ENCODE measurements at regions not wholly inside any gene's neighbourhood (a gene's known extent, or its start where the extent isn't known, plus 50 kb on each side); places are given as distances from the start of the nearest gene placed in this dataset.

GRCh38 chr1:5752746-5753548 lies 239.3 kb downstream of the NPHP4 start:
- DNase-seq: no peak
- in situ Hi-C loops (cut with MboI; ENCODE audit: low pct_unique_long_range_greater_than_20kb, low sequenced_read_pairs): no loop called here

GRCh38 chr1:5751833-5752745 lies 240.1 kb downstream of the NPHP4 start:
- DNase-seq: no peak
- in situ Hi-C loops (cut with MboI; ENCODE audit: low pct_unique_long_range_greater_than_20kb, low sequenced_read_pairs): no loop called here

GRCh38 chr1:5751163-5751540 lies 241.1 kb downstream of the NPHP4 start:
- no peak for DNase-seq
- in situ Hi-C loops (cut with MboI; ENCODE audit: low pct_unique_long_range_greater_than_20kb, low sequenced_read_pairs): no loop called here

GRCh38 chr1:5750186-5751162 lies 241.8 kb downstream of the NPHP4 start:
- DNase-seq: no peak
- in situ Hi-C loops (cut with MboI; ENCODE audit: low pct_unique_long_range_greater_than_20kb, low sequenced_read_pairs): no loop called here

- in situ Hi-C loops (cut with MboI; ENCODE audit: low pct_unique_long_range_greater_than_20kb, low sequenced_read_pairs): no loop called here
- no peak for DNase-seq
These were observed 243.7 kb downstream of the NPHP4 start for GRCh38 chr1:5748286-5749225.

GRCh38 chr1:5747426-5748285 lies 244.6 kb downstream of the NPHP4 start:
- DNase-seq: no peak
- in situ Hi-C loops (cut with MboI; ENCODE audit: low pct_unique_long_range_greater_than_20kb, low sequenced_read_pairs): no loop called here

- in situ Hi-C loops (cut with MboI; ENCODE audit: low pct_unique_long_range_greater_than_20kb, low sequenced_read_pairs): no loop called here
- DNase-seq: no peak
These were observed 245.4 kb downstream of the NPHP4 start for GRCh38 chr1:5746611-5747425.

GRCh38 chr1:5745800-5746610 lies 246.2 kb downstream of the NPHP4 start:
- in situ Hi-C loops (cut with MboI; ENCODE audit: low pct_unique_long_range_greater_than_20kb, low sequenced_read_pairs): no loop called here
- peak; percentile 72 for DNase-seq

- DNase-seq: no peak
- in situ Hi-C loops (cut with MboI; ENCODE audit: low pct_unique_long_range_greater_than_20kb, low sequenced_read_pairs): no loop called here
These were observed 247.1 kb downstream of the NPHP4 start for GRCh38 chr1:5744911-5745799.

- in situ Hi-C loops (cut with MboI; ENCODE audit: low pct_unique_long_range_greater_than_20kb, low sequenced_read_pairs): no loop called here
- DNase-seq: no peak
These were observed 247.9 kb downstream of the NPHP4 start for GRCh38 chr1:5744341-5744740.

- DNase-seq: no peak
- in situ Hi-C loops (cut with MboI; ENCODE audit: low pct_unique_long_range_greater_than_20kb, low sequenced_read_pairs): no loop called here
These were observed 248.7 kb downstream of the NPHP4 start for GRCh38 chr1:5743435-5744095.

- no peak for DNase-seq
- in situ Hi-C loops (cut with MboI; ENCODE audit: low pct_unique_long_range_greater_than_20kb, low sequenced_read_pairs): no loop called here
These were observed 249.4 kb downstream of the NPHP4 start for GRCh38 chr1:5742801-5743200.

GRCh38 chr1:5742032-5742431 lies 250.2 kb downstream of the NPHP4 start:
- in situ Hi-C loops (cut with MboI; ENCODE audit: low pct_unique_long_range_greater_than_20kb, low sequenced_read_pairs): no loop called here
- DNase-seq: no peak

Data from KBM-7 (cell line).